Mesenchymal stem cell (in vitro differentiated cells and primary cell): ENCODE measurements at regions not wholly inside any gene's neighbourhood (a gene's known extent, or its start where the extent isn't known, plus 50 kb on each side); places are given as distances from the start of the nearest gene placed in this dataset.

Source experiments
- DNase-seq: peaks from one replicate; pipeline ENCODE4 v3.0.0-alpha.2; 2013
- H2AFZ ChIP-seq: one replicate; pipeline ENCODE4 v1.6.1; 2013; ENCODE audit warnings: low read depth, mild to moderate bottlenecking, control low read depth, inconsistent platforms, low read length, moderate library complexity
- H2AK5ac ChIP-seq: 2 replicates; pipeline ENCODE4 v1.6.1; 2013; ENCODE audit warnings: low read length, moderate library complexity, mild to moderate bottlenecking, inconsistent platforms; ENCODE audit not compliant: severe bottlenecking
- H2BK120ac ChIP-seq: one replicate; pipeline ENCODE4 v1.6.1; 2013; ENCODE audit warnings: low read depth, mild to moderate bottlenecking, inconsistent platforms, low read length, moderate library complexity
- H2BK12ac ChIP-seq, 2 experiments: one replicate each; pipeline ENCODE4 v1.6.1; 2013; ENCODE audit warnings: inconsistent platforms in 2 of 2, low read length in 2 of 2, mild to moderate bottlenecking in 2 of 2, moderate library complexity in 2 of 2, control low read depth in 1 of 2
- H2BK15ac ChIP-seq: one replicate; pipeline ENCODE4 v1.6.1; 2013; ENCODE audit warnings: mild to moderate bottlenecking, low read depth, inconsistent platforms; ENCODE audit not compliant: poor library complexity, severe bottlenecking
- H2BK5ac ChIP-seq: 2 replicates; pipeline ENCODE4 v1.6.1; 2013; ENCODE audit warnings: low read depth, mild to moderate bottlenecking, low read length, control low read depth, inconsistent platforms; ENCODE audit not compliant: poor library complexity, severe bottlenecking
- H3K14ac ChIP-seq, 2 experiments: one replicate each; pipeline ENCODE4 v1.6.1; 2013; ENCODE audit warnings: inconsistent platforms in 2 of 2, low read length in 2 of 2, control low read depth in 1 of 2, mild to moderate bottlenecking in 1 of 2, moderate library complexity in 1 of 2
- H3K18ac ChIP-seq, 2 experiments: one replicate each; pipeline ENCODE4 v1.6.1; 2013; ENCODE audit warnings: inconsistent platforms in 2 of 2, low read length in 2 of 2, control low read depth in 1 of 2, low read depth in 1 of 2, mild to moderate bottlenecking in 1 of 2
- H3K23ac ChIP-seq, 2 experiments: one replicate each; pipeline ENCODE4 v1.6.1; 2013; ENCODE audit warnings: inconsistent platforms in 2 of 2, low read length in 2 of 2, mild to moderate bottlenecking in 2 of 2, moderate library complexity in 2 of 2, control low read depth in 1 of 2
- H3K27ac ChIP-seq: 2 replicates; pipeline ENCODE4 v1.5.1; 2013; ENCODE audit warnings: mild to moderate bottlenecking, moderate library complexity, low read length, control low read depth, inconsistent platforms; ENCODE audit not compliant: poor library complexity, severe bottlenecking
- H3K27me3 ChIP-seq, 2 experiments: 2 replicates each; pipeline versions ENCODE4 v1.6.1 to v1.7.0; 2013; ENCODE audit warnings: low read length in 2 of 2, mild to moderate bottlenecking in 2 of 2, moderate library complexity in 2 of 2, control low read depth in 1 of 2, inconsistent platforms in 1 of 2; ENCODE audit not compliant: control insufficient read depth in 1 of 2, insufficient read depth in 1 of 2
- H3K36me3 ChIP-seq, 2 experiments: 2 replicates each; pipeline versions ENCODE4 v1.6.1 to v1.7.0; 2013; ENCODE audit warnings: low read length in 2 of 2, control low read depth in 1 of 2, inconsistent platforms in 1 of 2, low read depth in 1 of 2, mild to moderate bottlenecking in 1 of 2; ENCODE audit not compliant: insufficient read depth in 2 of 2, control insufficient read depth in 1 of 2
- H3K4ac ChIP-seq, 2 experiments: one replicate each; pipeline ENCODE4 v1.6.1; 2013; ENCODE audit warnings: inconsistent platforms in 2 of 2, low read length in 2 of 2, mild to moderate bottlenecking in 2 of 2, moderate library complexity in 2 of 2, control low read depth in 1 of 2, low read depth in 1 of 2
- H3K4me1 ChIP-seq: 2 replicates; pipeline ENCODE4 v1.6.1; 2013; ENCODE audit warnings: low read depth, low read length, control low read depth; ENCODE audit not compliant: control insufficient read depth, insufficient read depth
- H3K4me2 ChIP-seq: 2 replicates; pipeline ENCODE4 v1.6.1; 2013; ENCODE audit warnings: low read length, mild to moderate bottlenecking, inconsistent platforms; ENCODE audit not compliant: poor library complexity, severe bottlenecking
- H3K4me3 ChIP-seq, 2 experiments: 2 replicates each; pipeline versions ENCODE4 v1.5.1 to v1.7.0; 2013; ENCODE audit warnings: low read length in 2 of 2, mild to moderate bottlenecking in 2 of 2, control low read depth in 1 of 2, low read depth in 1 of 2; ENCODE audit not compliant: insufficient read depth in 1 of 2
- H3K79me1 ChIP-seq: replicated peaks from 2 replicates; pipeline ENCODE4 v1.6.1; 2013; ENCODE audit warnings: mild to moderate bottlenecking, control low read depth, low read length, inconsistent platforms; ENCODE audit not compliant: poor library complexity, severe bottlenecking
- H3K9ac ChIP-seq: 2 replicates; pipeline ENCODE4 v1.7.0; 2013; ENCODE audit warnings: mild to moderate bottlenecking, low read length, moderate library complexity
- H3K9me3 ChIP-seq: 2 replicates; pipeline ENCODE4 v1.7.0; 2013; ENCODE audit warnings: mild to moderate bottlenecking, low read length; ENCODE audit not compliant: control insufficient read depth
- H4K8ac ChIP-seq: one replicate; pipeline ENCODE4 v1.6.1; 2013; ENCODE audit warnings: inconsistent platforms, mild to moderate bottlenecking, low read length, moderate library complexity
- H4K91ac ChIP-seq: one replicate; pipeline ENCODE4 v1.6.1; 2013; ENCODE audit warnings: mild to moderate bottlenecking, low read length, inconsistent platforms
- WGBS: methylation state at CpG from one replicate; pipeline ENCODE4 v1.1.7; 2013; ENCODE audit warnings: mixed read lengths; 5-methylcytosine and 5-hydroxymethylcytosine counted together

DNA sequence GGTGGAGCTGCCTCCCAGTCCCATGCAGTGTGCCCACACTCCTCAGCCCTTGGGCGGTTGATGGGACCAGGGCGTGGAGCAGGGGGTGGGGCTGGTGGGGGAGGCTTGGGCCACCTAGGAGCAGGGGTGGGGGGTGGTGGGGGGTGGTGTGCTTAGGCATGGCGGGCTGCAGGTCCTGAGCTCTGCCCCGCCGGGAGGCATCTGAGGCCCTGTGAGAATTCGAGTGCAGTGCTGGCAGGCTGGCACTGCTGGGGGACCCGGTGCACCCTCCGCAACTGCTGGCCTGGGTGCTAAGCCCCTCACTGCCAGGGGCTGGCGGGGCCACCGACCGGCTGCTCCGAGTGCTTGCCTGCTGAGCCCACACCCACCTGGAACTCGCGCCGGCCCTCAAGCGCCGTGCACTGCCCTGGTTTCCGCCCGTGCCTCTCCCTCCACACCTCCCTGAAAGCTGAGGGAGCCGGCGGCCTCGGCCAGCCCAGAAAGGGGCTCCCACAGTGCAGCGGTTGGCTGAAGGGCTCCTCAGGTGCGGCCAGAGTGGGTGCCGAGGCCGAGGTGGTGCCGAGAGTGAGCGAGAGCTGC lies 59.6 kb upstream of the PRL start:
- H3K4me1 ChIP-seq, result no peaks in the 10 kb centered on the region
- no peak overlapping the region for H4K8ac ChIP-seq
- H2BK12ac ChIP-seq, result no peak overlapping the region
- H3K36me3 ChIP-seq, result no peaks in the 10 kb centered on the region
- H3K4me3 ChIP-seq, result no peak overlapping the region
- H3K9me3 ChIP-seq, result no peaks in the 10 kb centered on the region
- no peak overlapping the region for H3K27ac ChIP-seq
- H3K79me1 ChIP-seq, result no peaks in the 10 kb centered on the region
- no peak overlapping the region for H2BK15ac ChIP-seq
- H4K91ac ChIP-seq, result no peak overlapping the region
- DNase-seq, result no peak
- no peak overlapping the region for H3K18ac ChIP-seq
- no peaks in the 10 kb centered on the region for H3K27me3 ChIP-seq
- WGBS, result 92% methylated on average over 25 of the region's 28 CpGs
- no peak overlapping the region for H3K14ac ChIP-seq
- H3K9ac ChIP-seq, result no peak overlapping the region
- no peak overlapping the region for H3K23ac ChIP-seq
- no peak overlapping the region for H2BK5ac ChIP-seq
- H2BK120ac ChIP-seq, result no peak overlapping the region
- no peak overlapping the region for H2AK5ac ChIP-seq
- H3K4me2 ChIP-seq, result no peak overlapping the region
- no peak overlapping the region for H3K4ac ChIP-seq
- H2AFZ ChIP-seq, result no peak overlapping the region

DNA sequence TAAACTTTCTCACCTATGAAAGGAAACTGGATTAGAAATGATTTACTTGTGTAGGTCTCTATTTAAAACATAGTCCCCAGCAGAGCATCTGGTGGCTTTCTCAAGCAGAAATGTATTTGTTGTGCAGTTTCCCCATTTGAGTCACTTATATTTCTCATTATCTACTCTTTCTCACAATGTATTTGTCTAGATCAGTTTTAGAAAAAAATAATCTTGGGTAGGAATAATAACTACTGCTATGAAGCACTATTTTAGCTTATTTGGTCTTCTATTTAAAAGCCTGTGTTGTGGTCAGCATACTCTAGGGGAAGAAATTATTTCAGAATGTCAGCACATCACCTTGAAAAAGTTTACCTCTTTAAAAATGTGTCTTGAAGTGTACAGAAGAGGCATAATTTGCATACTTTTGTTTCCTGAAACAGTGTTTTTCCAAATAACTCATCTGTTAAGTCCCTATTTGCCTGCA lies 60.9 kb upstream of the PRL start:
- Histone ChIP-seq H3K27me3 (no peaks in the 10 kb centered on the region), H2AFZ (no peak overlapping the region), H3K9ac (no peak overlapping the region), H3K14ac (no peak overlapping the region), H3K18ac (no peak overlapping the region), H3K4me3 (no peak overlapping the region), H4K91ac (no peak overlapping the region), H3K9me3 (no peaks in the 10 kb centered on the region), H2AK5ac (no peak overlapping the region), H3K4me2 (no peak overlapping the region), H3K27ac (no peak overlapping the region), H2BK12ac (no peak overlapping the region), H2BK120ac (no peak overlapping the region), H3K79me1 (no peaks in the 10 kb centered on the region), H2BK5ac (no peak overlapping the region), H4K8ac (no peak overlapping the region), H2BK15ac (no peak overlapping the region), H3K36me3 (no peaks in the 10 kb centered on the region), H3K23ac (no peak overlapping the region), H3K4ac (no peak overlapping the region), H3K4me1 (no peaks in the 10 kb centered on the region)
- DNase-seq, result no peak

DNA sequence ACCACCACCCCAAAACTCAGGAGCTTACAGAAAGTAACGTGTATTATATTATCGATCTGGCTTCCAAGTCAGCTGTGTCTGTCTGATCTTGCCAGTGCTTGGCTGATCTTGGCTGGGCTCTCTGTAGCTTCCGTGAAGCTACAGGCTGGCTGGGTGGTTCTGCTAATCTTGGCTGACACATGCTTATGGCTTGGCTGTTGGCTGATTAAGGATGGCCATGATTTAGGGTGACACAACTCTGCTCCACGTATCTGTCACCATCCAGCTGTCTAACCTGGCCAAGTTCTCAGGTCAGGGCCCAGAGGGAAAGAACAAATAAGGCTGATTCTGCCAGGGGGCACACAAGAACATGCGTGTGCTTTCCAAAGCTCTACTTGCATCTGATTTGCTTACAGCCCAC lies 64.7 kb upstream of the PRL start:
- 94% methylated on average over 5 of the region's 5 CpGs for WGBS
- Histone ChIP-seq H3K9ac (no peak overlapping the region), H2BK120ac (no peak overlapping the region)

DNA sequence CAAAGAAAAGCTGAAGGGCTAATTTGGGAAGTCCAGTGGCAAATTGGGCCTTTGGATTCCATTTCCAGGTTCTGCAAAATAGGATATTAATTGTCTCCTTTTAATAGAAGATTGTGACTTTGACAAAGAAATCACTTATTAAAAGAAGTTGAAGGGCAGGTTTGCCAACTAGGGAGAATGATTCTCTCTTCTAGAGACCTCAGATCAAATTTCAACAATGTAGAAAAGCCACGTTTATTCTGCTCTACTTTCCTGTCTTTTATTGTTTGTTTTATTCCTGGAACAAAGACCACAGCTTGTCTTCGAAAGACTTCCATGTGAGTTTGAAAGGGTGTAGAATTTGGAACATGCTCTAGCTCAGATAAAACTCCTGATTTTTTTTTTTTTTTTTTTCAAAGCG lies 65.5 kb upstream of the PRL start:
- H3K27me3 ChIP-seq, result no peaks in the 10 kb centered on the region
- H3K18ac ChIP-seq, result no peak overlapping the region
- no peak overlapping the region for H4K91ac ChIP-seq
- H2BK120ac ChIP-seq, result no peak overlapping the region
- no peak overlapping the region for H2AFZ ChIP-seq
- H3K4me2 ChIP-seq, result no peak overlapping the region
- H2AK5ac ChIP-seq, result no peak overlapping the region
- H4K8ac ChIP-seq, result no peak overlapping the region
- no peaks in the 10 kb centered on the region for H3K9me3 ChIP-seq
- H3K9ac ChIP-seq, result no peak overlapping the region
- no peak overlapping the region for H3K14ac ChIP-seq
- peaks cover 2% of the 10 kb centered on the region for H3K4me1 ChIP-seq
- no peak overlapping the region for H3K4me3 ChIP-seq
- no peaks in the 10 kb centered on the region for H3K79me1 ChIP-seq
- no peak overlapping the region for H3K23ac ChIP-seq
- DNase-seq, result no peak
- H3K36me3 ChIP-seq, result no peaks in the 10 kb centered on the region
- no peak overlapping the region for H2BK12ac ChIP-seq
- H2BK15ac ChIP-seq, result no peak overlapping the region
- no peak overlapping the region for H3K27ac ChIP-seq
- 94% methylated on average over 1 of the region's 3 CpGs for WGBS
- no peak overlapping the region for H2BK5ac ChIP-seq
- no peak overlapping the region for H3K4ac ChIP-seq

More for the DNA sequence above, 64.7 kb upstream of the PRL start:
- Histone ChIP-seq H4K91ac (peak overlapping the region; percentile 71), H4K8ac (no peak overlapping the region), H2BK12ac (no peak overlapping the region), H2AFZ (no peak overlapping the region), H3K18ac (no peak overlapping the region), H3K79me1 (no peaks in the 10 kb centered on the region), H3K27ac (no peak overlapping the region), H3K23ac (no peak overlapping the region), H2AK5ac (no peak overlapping the region), H2BK5ac (no peak overlapping the region), H2BK15ac (no peak overlapping the region), H3K4me1 (peaks cover 2% of the 10 kb centered on the region), H3K36me3 (no peaks in the 10 kb centered on the region), H3K27me3 (no peaks in the 10 kb centered on the region), H3K4me2 (no peak overlapping the region), H3K9me3 (no peaks in the 10 kb centered on the region), H3K14ac (no peak overlapping the region), H3K4ac (no peak overlapping the region), H3K4me3 (no peak overlapping the region)
- no peak for DNase-seq
